Left kidney (tissue), 1 donor: ENCODE measurements at regions not wholly inside any gene's neighbourhood (a gene's known extent, or its start where the extent isn't known, plus 50 kb on each side); places are given as distances from the start of the nearest gene placed in this dataset.

ENCODE experiments used
- DNase-seq: peaks from one replicate; pipeline ENCODE4 v3.0.0-alpha.2; 2013

DNA sequence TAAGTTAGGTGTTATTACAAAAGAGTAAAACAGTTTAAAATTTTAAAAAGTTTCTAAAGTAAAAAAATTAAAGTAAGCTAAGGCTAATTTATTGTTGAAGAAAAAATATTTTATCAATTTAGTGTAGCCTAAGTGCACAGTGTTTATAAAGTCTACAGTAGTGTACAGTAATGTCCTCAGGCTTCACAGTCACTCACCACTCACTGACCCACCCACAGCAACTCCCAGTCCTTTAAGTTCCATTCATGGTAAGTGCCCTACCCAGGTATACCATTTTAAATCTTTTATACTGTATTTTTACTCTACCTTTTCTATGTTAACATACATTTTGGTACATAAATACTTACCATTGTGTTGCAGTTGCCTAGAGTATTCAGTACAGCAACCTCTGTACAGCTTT is 120.3 kb upstream of the DKK2 start:
- DNase-seq = no peak

- no peak for DNase-seq
Measured at GRCh38 chr4:107155366-107155765, 119.3 kb upstream of the DKK2 start.

DNA sequence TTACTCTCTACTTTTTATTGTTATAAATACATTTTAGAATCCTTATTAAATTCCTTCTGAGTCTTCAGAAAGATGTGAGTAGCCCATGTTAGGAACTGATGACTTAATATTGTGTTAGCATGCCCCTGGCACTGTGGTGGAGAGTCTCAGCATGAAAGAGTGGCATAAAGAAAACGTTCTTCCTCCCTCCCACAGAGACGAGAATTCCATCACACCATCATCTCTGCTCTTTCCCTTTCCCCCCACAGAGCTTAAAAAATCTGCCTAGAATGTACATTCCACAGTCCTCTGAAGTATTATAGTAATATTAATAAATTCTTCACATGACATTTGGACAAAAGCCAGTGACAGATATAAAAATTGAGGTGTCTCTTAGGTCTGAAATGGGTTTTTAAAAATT is 117.8 kb upstream of the DKK2 start:
- no peak for DNase-seq

- DNase-seq = no peak
Measured at GRCh38 chr4:107153228-107153627, 117.1 kb upstream of the DKK2 start.

GRCh38 chr4:107151173-107151572 is 115.1 kb upstream of the DKK2 start:
- no peak for DNase-seq

GRCh38 chr4:107148904-107149303 is 112.8 kb upstream of the DKK2 start:
- peak; percentile 5 for DNase-seq

DNA sequence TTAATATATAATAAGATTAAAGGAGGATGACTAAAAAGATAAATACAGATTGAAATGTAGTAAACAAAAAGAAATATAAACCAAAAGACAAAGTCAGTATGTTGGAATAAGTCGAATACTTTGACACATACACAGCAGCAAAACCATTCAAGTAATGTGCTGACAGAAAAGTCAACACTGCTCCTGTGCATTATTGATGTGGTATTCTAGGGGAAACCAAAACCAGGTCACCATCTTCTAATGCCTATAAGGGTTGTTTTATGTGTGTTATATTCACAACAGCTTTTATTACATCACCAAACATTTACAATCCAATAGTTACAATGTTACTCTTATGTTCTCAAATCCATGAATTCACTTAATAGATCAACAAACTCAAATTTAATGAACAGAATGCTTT is 111.8 kb upstream of the DKK2 start:
- DNase-seq = no peak

- DNase-seq = no peak
Measured at GRCh38 chr4:107138433-107138832, 102.3 kb upstream of the DKK2 start.

DNA sequence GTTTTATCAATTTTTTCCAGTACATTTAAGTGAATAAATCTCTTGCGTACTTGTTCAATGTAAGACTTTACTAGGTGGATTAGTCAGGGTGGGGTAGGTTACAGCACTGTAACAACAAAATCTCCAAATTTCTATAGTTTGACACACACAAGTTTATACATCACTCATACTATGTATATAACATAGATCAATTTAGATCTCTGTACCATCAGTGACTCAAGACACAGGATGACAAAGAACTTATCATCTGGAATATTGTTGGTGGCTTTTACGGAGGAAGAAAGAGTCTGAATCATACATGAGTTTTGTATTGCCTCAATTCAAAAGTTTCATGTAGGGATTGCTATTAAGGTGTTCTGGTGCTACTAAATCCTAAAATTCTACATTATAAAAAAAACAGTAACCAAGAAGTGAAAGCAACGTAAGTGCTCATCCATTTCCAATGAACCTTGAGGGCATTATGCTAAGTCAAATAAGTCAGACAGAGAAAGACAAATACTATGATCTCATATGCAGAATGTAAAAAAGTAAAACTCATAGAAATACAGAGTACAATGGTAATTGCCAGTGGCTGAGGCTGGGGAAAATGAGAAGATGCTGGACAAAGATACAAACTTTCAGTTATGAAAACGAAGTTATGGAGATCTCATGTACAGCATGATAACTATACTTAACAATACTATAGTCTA is 98.0 kb upstream of the DKK2 start:
- DNase-seq = no peak

DNA sequence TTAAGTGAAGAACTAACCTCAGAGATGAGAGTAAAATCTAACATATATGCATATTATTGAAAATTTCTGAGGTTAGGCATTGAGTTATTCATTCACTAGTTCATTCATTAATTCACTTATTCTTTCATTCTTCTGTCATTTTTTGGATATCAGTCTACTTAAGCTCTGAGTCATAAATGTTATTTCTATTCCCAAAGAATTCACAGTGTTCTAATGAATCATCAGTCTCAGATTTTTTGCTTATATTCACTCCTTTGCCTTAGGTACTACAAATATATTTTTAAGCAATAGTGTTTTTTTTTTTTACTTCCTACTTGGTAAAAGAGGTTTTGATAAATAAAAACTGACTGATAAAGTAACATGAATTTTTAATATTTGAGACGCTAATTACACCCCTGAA is 95.2 kb upstream of the DKK2 start:
- no peak for DNase-seq

GRCh38 chr4:107130157-107130556 is 94.0 kb upstream of the DKK2 start:
- no peak for DNase-seq

DNA sequence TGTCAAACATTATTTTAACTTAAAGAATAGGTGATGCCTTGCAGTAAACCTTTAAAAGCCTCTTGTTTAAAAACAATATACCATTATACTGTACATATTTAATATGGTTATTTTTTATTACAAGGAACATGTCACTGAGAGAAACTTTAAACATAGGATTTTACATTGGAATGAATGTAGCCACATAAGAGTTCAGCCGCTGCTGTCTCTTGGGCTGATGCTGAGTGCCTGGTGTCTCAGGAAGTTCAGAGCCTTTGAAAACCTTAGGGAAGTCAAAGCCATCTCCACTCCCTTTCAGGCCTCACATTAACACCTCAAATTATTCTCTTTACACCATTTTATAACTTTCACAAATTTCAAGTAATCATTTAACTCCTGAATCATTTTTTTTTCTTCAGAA is 93.5 kb upstream of the DKK2 start:
- DNase-seq = no peak

DNA sequence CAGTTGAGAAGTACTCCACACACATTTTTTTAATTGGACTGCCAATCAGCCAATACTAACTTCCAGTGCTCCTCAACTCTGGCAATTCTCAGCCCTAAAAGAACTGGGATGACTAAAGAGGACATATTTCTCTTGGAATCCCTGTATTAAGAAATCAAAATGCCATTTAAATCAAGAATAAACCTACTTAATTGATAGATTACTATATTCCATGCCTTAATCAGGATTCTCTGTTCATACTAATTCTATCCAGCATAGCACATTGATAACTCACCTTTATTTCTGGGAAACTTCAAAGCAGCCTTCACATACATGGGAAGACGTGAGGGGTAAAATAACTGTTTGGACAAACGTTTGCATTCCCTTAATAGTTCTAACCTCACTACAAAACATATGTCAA is 93.0 kb upstream of the DKK2 start:
- DNase-seq = no peak

- DNase-seq = no peak
Measured at GRCh38 chr4:107128116-107128515, 92.0 kb upstream of the DKK2 start.

- DNase-seq = no peak
Measured at GRCh38 chr4:107125496-107125895, 89.4 kb upstream of the DKK2 start.

- no peak for DNase-seq
Measured at GRCh38 chr4:107122736-107123135, 86.6 kb upstream of the DKK2 start.

DNA sequence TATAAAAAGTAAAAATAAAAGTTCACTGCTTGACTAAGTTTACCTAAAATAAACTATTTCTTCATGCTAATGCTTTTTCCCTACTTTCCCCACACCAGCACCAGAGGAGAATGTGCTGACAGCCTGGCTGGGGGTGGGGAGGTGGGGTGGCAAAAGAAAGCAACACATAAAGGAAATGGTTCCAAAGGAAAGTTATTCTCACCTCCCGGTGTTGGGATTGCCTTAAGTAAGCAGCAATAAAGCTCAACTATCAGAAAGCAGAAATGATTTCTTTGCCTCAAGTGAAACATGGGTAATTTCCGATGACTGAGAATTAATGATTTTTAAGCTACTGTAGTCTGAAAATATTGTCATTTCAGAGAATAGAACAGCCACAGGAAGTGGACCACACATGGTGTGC is 84.5 kb upstream of the DKK2 start:
- no peak for DNase-seq

DNA sequence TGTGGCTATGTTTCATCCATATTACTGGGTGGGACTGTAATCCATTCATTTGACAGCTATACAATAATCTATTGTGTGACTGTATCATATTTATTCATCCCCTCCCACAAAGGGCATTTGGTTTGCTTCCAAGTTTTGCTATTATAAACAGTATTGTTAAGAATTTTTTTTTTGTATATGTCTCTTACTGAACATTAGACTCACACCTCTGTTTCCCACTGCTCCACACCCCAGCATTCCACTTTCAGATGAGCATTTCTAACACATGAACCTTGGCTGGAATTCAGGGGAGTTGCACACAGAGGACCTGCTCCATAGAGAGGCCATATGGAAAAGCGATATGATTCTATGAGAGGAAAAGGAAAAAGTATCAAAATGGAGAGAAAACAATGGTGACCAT is 81.6 kb upstream of the DKK2 start:
- DNase-seq = no peak

GRCh38 chr4:107115185-107115847 is 79.2 kb upstream of the DKK2 start:
- no peak for DNase-seq

- no peak for DNase-seq
Measured at GRCh38 chr4:107114059-107114458, 77.9 kb upstream of the DKK2 start.

GRCh38 chr4:107098401-107098800 is 62.3 kb upstream of the DKK2 start:
- DNase-seq = no peak

- DNase-seq = no peak
Measured at GRCh38 chr4:107094976-107095375, 58.9 kb upstream of the DKK2 start.

- DNase-seq = no peak
Measured at GRCh38 chr4:107094332-107094731, 58.2 kb upstream of the DKK2 start.
